ENCODE measurements at regions not wholly inside any gene's neighbourhood (a gene's known extent, or its start where the extent isn't known, plus 50 kb on each side); places are given as distances from the start of the nearest gene placed in this dataset.

DNA sequence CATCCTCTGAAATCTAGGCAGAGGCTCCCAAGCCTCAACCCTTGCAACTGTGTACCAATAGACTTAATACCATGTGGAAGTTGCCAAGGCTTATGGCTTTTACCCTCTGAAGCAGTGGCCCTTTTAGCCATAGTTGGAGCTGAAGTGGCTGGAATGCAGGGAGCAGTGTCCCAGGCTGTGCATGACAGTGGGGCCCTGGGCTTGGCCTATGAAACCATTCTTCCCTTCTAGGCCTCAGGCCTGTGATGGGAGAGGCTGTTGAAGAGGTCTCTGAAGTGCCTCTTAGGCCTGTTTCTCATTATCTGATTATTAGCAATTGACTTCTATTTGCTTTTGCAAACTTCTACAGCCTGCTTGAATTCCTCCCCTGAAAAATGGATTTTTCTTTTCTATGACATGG lies 612.7 kb upstream of the ZWINT start:
- POLR2A ChIA-PET, result no interaction called here
- TF ChIP-seq, protein P1, sequence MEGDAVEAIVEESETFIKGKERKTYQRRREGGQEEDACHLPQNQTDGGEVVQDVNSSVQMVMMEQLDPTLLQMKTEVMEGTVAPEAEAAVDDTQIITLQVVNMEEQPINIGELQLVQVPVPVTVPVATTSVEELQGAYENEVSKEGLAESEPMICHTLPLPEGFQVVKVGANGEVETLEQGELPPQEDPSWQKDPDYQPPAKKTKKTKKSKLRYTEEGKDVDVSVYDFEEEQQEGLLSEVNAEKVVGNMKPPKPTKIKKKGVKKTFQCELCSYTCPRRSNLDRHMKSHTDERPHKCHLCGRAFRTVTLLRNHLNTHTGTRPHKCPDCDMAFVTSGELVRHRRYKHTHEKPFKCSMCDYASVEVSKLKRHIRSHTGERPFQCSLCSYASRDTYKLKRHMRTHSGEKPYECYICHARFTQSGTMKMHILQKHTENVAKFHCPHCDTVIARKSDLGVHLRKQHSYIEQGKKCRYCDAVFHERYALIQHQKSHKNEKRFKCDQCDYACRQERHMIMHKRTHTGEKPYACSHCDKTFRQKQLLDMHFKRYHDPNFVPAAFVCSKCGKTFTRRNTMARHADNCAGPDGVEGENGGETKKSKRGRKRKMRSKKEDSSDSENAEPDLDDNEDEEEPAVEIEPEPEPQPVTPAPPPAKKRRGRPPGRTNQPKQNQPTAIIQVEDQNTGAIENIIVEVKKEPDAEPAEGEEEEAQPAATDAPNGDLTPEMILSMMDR (IDR thresholded peaks at IDR 0.05; ENCODE audit: insufficient read depth, low read depth, low read length), result no peak
- H3K4me3 ChIP-seq (ENCODE audit: low read depth, low read length), result no peak overlapping the region
- H3K36me3 ChIP-seq (ENCODE audit: control insufficient read depth, insufficient read depth, low read length), result no peaks in the 10 kb centered on the region
- CTCF ChIA-PET, result no interaction called here
- DNase-seq (ENCODE audit: low read depth), result no peak
- no peaks in the 10 kb centered on the region for H3K27me3 ChIP-seq (ENCODE audit: control insufficient read depth, insufficient read depth, low read length)

- no peaks in the 10 kb centered on the region for H3K36me3 ChIP-seq (ENCODE audit: control insufficient read depth, insufficient read depth, low read length)
- CTCF ChIA-PET, result no interaction called here
- POLR2A ChIA-PET, result no interaction called here
These were observed 582.2 kb upstream of the ZWINT start for GRCh38 chr10:56943221-56943755.

GRCh38 chr10:56934515-56934914 lies 573.5 kb upstream of the ZWINT start:
- DNase-seq (ENCODE audit: low read depth), result no peak
- ChIA-PET POLR2A (no interaction called here), CTCF (no interaction called here)
- no peaks in the 10 kb centered on the region for H3K27me3 ChIP-seq (ENCODE audit: control insufficient read depth, insufficient read depth, low read length)
- H3K36me3 ChIP-seq (ENCODE audit: control insufficient read depth, insufficient read depth, low read length), result no peaks in the 10 kb centered on the region
- TF ChIP-seq, protein P1 (IDR thresholded peaks at IDR 0.05; ENCODE audit: insufficient read depth, low read depth, low read length), result no peak
- no peak overlapping the region for H3K4me3 ChIP-seq (ENCODE audit: low read depth, low read length)

More at GRCh38 chr10:56943221-56943755, 582.2 kb upstream of the ZWINT start:
- DNase-seq (ENCODE audit: low read depth), result no peak
- no peak overlapping the region for H3K4me3 ChIP-seq (ENCODE audit: low read depth, low read length)
- TF ChIP-seq, protein P1 (IDR thresholded peaks at IDR 0.05; ENCODE audit: insufficient read depth, low read depth, low read length), result no peak
- H3K27me3 ChIP-seq (ENCODE audit: control insufficient read depth, insufficient read depth, low read length), result no peaks in the 10 kb centered on the region

DNA sequence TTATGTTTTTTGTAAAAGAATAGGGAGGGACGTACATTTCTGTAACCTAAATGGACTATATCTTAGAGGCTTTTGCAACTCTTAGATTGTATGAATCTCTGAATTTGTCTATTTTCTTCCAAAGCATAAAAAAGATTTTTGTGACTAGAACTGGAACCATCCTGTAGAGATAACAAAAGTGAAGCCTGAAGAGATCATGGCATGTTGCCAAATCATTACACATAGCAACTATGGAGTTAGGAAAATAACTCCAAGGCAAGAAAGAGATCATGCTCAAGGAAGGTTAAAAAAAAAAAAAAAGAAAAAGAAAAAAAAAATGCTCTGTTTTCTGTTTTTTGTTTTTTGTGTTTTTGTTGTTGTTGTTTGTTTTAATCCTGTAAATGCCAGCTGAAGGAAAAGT lies 567.7 kb upstream of the ZWINT start:
- H3K36me3 ChIP-seq (ENCODE audit: control insufficient read depth, insufficient read depth, low read length), result no peaks in the 10 kb centered on the region
- TF ChIP-seq, protein P1 (IDR thresholded peaks at IDR 0.05; ENCODE audit: insufficient read depth, low read depth, low read length), result no peak
- no peaks in the 10 kb centered on the region for H3K27me3 ChIP-seq (ENCODE audit: control insufficient read depth, insufficient read depth, low read length)
- H3K4me3 ChIP-seq (ENCODE audit: low read depth, low read length), result no peak overlapping the region
- POLR2A ChIA-PET, result no interaction called here
- CTCF ChIA-PET, result no interaction called here
- no peak for DNase-seq (ENCODE audit: low read depth)

- no peak overlapping the region for H3K4me3 ChIP-seq (ENCODE audit: low read depth, low read length)
- TF ChIP-seq, protein P1 (IDR thresholded peaks at IDR 0.05; ENCODE audit: insufficient read depth, low read depth, low read length), result no peak
- no peak for DNase-seq (ENCODE audit: low read depth)
- ChIA-PET POLR2A (no interaction called here), CTCF (no interaction called here)
- no peaks in the 10 kb centered on the region for H3K36me3 ChIP-seq (ENCODE audit: control insufficient read depth, insufficient read depth, low read length)
- H3K27me3 ChIP-seq (ENCODE audit: control insufficient read depth, insufficient read depth, low read length), result no peaks in the 10 kb centered on the region
These were observed 566.6 kb upstream of the ZWINT start for GRCh38 chr10:56927701-56928100.
